Activated T-helper 9 cell treated with anti-CD3 and anti-CD28 coated beads, Interleukin-2, amount 50 U/mL, for 16 hours (primary cell): ENCODE measurements at regions not wholly inside any gene's neighbourhood (a gene's known extent, or its start where the extent isn't known, plus 50 kb on each side); places are given as distances from the start of the nearest gene placed in this dataset.

Experiments used
- DNase-seq: peaks from one replicate; pipeline ENCODE4 v3.0.0-alpha.2; 2020; ENCODE audit warnings: low read depth

DNA sequence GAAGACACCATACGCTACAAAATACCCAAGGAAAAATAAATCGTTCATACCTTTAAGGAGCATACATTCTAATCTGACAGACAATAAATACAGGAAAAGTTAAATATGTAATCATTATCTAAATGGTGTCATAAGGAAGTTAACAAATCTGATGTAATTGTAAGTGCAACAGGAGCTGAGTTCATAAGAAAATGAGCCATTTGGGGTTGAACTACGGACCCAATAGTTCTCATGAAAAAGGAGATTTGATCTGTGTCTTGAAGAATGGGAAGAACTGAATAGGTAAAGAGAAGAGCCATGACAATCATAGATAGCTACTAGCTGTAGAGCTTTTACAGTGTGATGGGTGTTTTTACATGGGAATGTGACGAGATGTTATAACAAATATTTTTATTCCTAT lies 175.6 kb downstream of the ANKRD50 start:
- DNase-seq = no peak

DNA sequence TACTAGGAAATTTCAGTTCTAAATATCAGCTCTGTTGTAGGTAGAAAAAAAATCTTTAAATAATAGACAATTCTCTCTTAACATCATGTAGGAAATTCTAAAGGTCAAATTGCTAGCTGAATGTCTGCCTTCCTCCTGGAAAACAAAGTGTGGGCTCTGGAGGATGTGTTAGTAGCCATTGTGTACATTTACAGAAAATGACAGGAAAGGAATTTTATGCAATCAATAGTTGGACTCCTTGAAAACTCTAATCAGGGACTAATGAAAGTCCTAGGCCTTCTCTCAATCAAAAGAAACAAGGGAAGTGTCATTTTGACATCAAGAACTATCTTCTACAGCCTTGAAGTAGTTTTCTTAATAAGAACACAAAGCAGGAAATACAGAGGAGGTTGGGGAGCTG lies 174.6 kb downstream of the ANKRD50 start:
- no peak for DNase-seq

DNA sequence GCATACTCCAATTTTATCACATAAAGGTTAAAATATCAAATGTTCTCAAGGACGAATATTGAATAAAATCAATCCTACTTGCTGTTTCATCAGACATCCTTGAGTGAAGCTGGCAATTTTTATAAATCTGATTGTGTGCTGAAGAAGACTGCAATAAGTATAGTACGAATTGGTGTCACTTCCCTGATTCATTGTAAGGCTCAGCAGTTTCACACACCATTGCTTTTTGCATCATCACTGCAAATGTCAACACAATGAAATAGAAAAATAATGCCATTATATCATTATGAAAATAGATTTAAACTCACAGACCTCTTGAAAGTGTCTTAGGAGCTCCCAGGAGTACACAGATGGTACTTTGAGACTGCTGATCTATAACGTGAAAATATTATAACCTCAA lies 172.5 kb downstream of the ANKRD50 start:
- DNase-seq = no peak

DNA sequence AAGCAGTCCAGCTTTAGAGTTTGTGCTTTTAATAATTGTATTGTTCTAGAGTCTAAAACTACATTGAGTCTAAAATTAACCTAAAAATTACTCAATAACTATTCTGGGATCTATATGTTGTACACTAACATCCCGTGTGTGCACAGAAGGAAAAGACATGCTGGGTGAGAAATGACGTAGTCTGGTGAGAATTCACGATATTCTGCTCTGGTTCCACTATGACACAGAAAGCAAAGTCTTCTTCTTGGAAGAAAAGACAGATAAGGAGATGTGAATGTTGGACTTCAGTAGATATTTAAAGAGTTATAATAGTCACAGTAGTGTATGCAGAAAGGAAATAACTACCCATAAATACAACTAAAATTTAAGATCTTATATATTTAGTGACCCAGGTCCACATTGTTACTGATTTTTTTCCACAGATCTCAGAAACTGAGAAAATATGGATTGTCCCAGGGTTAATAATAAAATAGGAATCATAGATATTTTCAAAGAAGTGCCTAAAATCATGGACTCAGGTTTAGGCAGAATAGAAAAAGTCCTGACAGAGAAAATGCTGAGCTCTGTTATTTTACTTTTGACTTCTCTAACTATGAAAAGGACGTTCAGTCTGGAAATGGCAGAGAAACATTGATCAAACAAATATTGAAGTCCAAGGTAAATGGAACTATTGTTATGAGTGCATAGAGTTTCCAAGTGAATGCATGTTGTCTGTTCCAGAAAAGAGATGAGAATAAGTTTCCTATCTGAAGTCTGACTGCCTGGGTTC lies 170.7 kb downstream of the ANKRD50 start:
- DNase-seq = no peak

DNA sequence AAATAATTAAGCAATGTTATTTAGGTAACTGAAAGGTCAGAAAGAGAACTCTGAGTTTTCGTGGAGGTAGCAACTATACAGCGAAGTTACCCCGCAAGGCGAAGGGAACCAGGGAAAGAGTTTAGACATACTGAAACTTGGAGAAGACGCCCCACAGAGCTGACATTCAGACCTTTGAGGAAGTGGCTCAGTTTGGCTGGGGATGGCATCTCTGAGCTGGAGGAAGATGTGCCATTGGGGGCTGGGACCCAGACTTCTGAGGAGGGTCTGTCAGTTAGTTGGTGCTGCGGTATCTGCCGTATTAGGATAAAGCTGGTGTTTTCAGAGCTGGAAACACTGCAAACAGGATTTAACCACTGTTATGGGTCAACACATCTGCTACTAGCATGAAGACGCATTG lies 156.6 kb downstream of the ANKRD50 start:
- DNase-seq = no peak

DNA sequence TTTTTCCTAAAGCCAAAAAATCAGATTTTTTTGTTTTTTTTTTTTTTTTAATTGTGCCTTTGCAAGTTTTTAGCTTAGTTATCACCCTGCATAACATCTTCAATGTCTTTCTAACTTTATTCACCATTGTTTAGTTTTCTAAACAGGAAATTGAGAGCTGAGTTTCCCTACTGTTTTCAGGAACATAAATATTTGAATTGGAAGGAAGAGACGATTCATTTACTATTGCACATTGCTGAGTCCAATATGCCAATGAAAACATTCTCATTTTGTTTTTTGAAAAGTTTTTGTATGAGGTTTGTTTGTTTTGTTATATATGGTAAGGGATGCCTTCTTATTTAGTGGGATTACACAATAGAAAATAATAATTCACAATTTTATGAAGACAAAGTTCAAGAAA lies 148.4 kb downstream of the ANKRD50 start:
- DNase-seq = no peak

DNA sequence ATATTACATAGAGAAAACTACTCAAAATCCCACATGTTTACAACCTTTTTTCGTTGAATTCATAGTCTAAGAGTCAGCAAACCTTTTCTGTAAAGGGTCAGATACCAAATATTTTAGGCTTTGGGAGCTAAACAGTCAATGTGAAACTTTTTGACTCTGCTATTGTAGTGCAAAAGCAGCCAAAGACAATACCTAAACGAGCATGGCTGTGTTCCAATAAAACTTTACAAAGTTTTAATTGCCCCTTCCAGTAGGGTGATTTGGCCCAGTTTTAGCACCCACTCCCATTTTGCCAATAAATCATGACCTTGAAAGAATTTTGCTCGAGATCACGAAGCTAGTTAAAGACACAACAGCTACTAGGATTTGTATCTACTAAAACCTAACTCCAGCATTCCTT lies 147.2 kb downstream of the ANKRD50 start:
- no peak for DNase-seq

GRCh38 chr4:124566030-124566429 lies 146.5 kb downstream of the ANKRD50 start:
- DNase-seq = no peak

- DNase-seq = no peak
Measured at GRCh38 chr4:124573056-124573455, 139.5 kb downstream of the ANKRD50 start.

DNA sequence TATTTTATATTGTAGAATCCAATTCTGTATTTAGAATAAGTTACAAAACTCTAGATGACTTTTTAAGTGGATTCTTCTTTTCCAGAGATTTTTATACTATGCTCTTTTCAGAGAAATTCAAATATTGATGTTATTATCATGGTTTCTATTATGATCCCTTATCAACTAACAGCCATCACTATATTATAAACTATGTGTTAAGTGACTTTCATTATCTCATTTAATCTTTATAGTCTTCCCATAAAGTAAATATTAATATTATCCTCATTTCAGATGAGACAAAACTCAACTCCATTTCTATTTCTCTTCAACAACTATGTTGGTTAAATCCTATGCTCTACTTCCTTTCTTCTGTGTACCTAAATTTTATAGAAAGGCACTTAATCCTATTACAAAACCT lies 132.6 kb downstream of the ANKRD50 start:
- no peak for DNase-seq

- DNase-seq = no peak
Measured at GRCh38 chr4:124583797-124584196, 128.7 kb downstream of the ANKRD50 start.

DNA sequence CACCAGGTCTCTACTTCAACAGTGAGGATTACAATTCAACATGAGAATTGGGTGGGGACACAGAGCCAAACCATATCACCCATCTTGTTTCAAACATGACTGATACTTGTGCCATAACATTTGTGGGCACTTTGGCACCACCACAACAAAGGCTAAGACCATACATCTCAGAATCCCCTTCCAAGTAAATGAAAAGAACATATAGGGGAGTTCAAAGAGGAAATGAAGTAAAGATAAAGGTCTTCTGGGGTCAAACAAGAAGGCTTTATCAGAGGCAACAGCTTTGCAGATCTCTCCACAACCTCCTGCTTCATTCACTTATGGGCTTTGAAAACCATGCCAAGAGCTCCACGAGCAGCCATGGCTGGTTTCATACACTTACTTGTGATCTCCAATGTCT lies 122.7 kb downstream of the ANKRD50 start:
- DNase-seq = no peak

GRCh38 chr4:124590480-124590879 lies 122.1 kb downstream of the ANKRD50 start:
- no peak for DNase-seq

- DNase-seq = no peak
Measured at GRCh38 chr4:124591637-124592036, 120.9 kb downstream of the ANKRD50 start.

GRCh38 chr4:124593494-124593893 lies 119.0 kb downstream of the ANKRD50 start:
- no peak for DNase-seq

DNA sequence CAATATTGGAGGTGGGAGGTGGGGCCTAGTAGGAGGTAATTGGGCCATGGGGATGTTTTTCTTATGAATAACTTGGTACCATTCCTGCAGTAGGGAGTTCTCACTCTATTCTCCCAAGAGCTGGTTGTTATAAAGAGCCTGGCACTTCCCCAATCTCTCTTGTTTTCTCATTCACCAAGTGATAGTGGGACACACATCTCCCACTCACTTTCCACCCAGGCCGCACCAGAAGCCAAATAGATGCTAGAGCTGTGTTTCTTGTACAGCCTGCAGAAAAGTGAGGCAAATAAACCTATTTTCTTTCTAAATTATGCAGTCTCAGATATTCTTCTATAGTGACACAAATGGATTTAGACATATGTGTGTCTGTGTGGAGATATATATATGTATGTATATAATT lies 117.6 kb downstream of the ANKRD50 start:
- no peak for DNase-seq

DNA sequence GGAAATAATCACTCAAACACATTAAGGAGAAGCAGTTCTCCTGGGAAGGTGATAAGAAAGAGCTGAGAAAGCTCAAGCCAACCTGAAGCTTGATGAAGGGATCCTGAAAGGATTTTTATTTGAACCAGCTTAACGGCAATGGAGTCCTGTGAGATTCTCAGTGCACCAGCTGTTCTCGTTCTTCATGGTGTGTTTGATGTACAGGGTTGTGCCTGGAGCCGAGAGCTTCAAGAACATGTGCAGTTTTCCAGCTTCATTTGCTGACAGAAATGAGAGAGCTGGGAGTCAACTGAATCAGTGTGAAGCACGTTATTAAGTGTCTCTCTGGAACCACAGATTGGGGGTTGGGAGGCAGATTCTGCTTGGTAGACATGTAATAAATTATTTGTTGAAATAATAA lies 115.7 kb downstream of the ANKRD50 start:
- DNase-seq = no peak

DNA sequence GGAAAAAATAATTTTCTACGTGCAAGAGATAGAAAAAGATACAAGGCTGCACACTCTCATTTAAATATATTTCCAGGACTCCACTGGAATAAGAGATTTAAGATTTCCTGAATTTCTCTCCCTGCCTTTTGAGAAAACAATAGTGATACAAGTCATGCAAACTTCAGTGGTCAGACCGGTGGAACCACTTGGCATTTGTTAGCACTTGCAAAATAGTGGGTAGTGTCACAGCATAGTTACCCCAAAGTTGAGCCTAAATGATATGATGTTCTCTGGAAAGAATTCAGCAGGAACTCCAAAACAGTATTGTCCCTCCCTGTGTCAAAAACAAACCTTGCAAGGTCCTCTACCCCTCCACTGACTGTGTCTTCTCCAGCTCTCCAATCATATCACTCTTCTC lies 102.3 kb downstream of the ANKRD50 start:
- no peak for DNase-seq
